Vagina (tissue), 2 donors: ENCODE measurements at regions not wholly inside any gene's neighbourhood (a gene's known extent, or its start where the extent isn't known, plus 50 kb on each side); places are given as distances from the start of the nearest gene placed in this dataset.

Experiments used
- CTCF ChIP-seq, 3 experiments: fragments of 450-650 bp in 2 of 3; fragments of 200-600 bp in 1 of 3; sonication (generic) in 1 of 3; IDR thresholded peaks; one replicate each; pipeline ENCODE4 v1.5.1; 2017 to 2019; ENCODE audit warnings: antibody characterized with exemption in 3 of 3, mild to moderate bottlenecking in 2 of 3, moderate library complexity in 2 of 3
- POLR2A ChIP-seq, 2 donors: fragments of 450-650 bp; IDR thresholded peaks; one replicate each; pipeline ENCODE4 v1.6.1; 2017; ENCODE audit warnings: antibody characterized with exemption in 2 of 2, mild to moderate bottlenecking in 2 of 2, moderate library complexity in 2 of 2
- POLR2AphosphoS5 ChIP-seq, 2 donors: sonication (generic); formaldehyde crosslinking; IDR thresholded peaks; one replicate each; pipeline ENCODE4 v1.9.0; 2017; ENCODE audit warnings: antibody characterized with exemption in 2 of 2, mild to moderate bottlenecking in 2 of 2, low read depth in 1 of 2; ENCODE audit not compliant: insufficient read depth in 1 of 2

GRCh38 chr4:19437008-19437407 lies 814.7 kb upstream of the SLIT2 start:
- no peak for TF ChIP-seq CTCF (IDR thresholded peaks at IDR 0.05)
- TF ChIP-seq POLR2AphosphoS5 (IDR thresholded peaks at IDR 0.05; ENCODE audit: insufficient read depth in 1 of 2, low read depth in 1 of 2): no peak
- no peak for TF ChIP-seq POLR2A (IDR thresholded peaks at IDR 0.05)
